H1 (cell line): ENCODE measurements at regions not wholly inside any gene's neighbourhood (a gene's known extent, or its start where the extent isn't known, plus 50 kb on each side); places are given as distances from the start of the nearest gene placed in this dataset.

Experiments used
- CTCF ChIA-PET: fragments of 300-600 bp; sonication (Branson Sonifier 250); formaldehyde crosslinking; loops from one replicate; lab custom pipeline; 2021; ENCODE audit not compliant: partially characterized antibody; lab: Charles Lee
- POLR2A ChIA-PET: fragments of 300-600 bp; sonication (Branson Sonifier 250); formaldehyde crosslinking; loops from one replicate; lab custom pipeline; 2021; ENCODE audit warnings: inconsistent platforms; ENCODE audit not compliant: partially characterized antibody; lab: Charles Lee
- DNase-seq, 2 experiments: peaks; one replicate each; pipeline versions ENCODE4 v3.0.0 to v3.0.0-alpha.2; 2010 to 2022; ENCODE audit warnings: low spot score in 2 of 2, low read depth in 1 of 2, mixed read lengths in 1 of 2
- FAIRE-seq: peaks from 2 replicates; lab custom pipeline; 2011; peaks lifted over from hg19 to GRCh38; lab: Jason Lieb, UNC
- H2AFZ ChIP-seq: 2 replicates; pipeline ENCODE4 v1.8.1; 2012; ENCODE audit warnings: low read length, inconsistent platforms
- H2AK5ac ChIP-seq: 2 replicates; pipeline ENCODE4 v1.6.1; 2013; ENCODE audit warnings: low read depth, low read length
- H2BK120ac ChIP-seq: replicated peaks from 2 replicates; pipeline ENCODE3; 2013; ENCODE audit warnings: low read depth, low read length, inconsistent platforms
- H2BK12ac ChIP-seq: 2 replicates; pipeline ENCODE4 v1.6.1; 2013; ENCODE audit warnings: low read depth, low read length
- H2BK15ac ChIP-seq: 2 replicates; pipeline ENCODE4 v1.6.1; 2013; ENCODE audit warnings: low read length
- H2BK20ac ChIP-seq: 2 replicates; pipeline ENCODE4 v1.6.1; 2013; ENCODE audit warnings: low read length
- H2BK5ac ChIP-seq: 2 replicates; pipeline ENCODE4 v1.6.1; 2013; ENCODE audit warnings: low read depth, low read length
- H3K14ac ChIP-seq: 2 replicates; pipeline ENCODE4 v1.6.1; 2013; ENCODE audit warnings: inconsistent platforms; ENCODE audit not compliant: insufficient read length
- H3K18ac ChIP-seq: 2 replicates; pipeline ENCODE4 v1.6.1; 2013; ENCODE audit warnings: low read length; ENCODE audit errors: extremely low read depth
- H3K23ac ChIP-seq: 2 replicates; pipeline ENCODE4 v1.6.1; 2013; ENCODE audit warnings: inconsistent platforms; ENCODE audit not compliant: insufficient read length
- H3K23me2 ChIP-seq: 2 replicates; pipeline ENCODE4 v1.6.1; 2013; ENCODE audit warnings: low read depth, low read length
- H3K27ac ChIP-seq: 2 replicates; pipeline ENCODE4 v1.6.1; 2011; ENCODE audit warnings: low read depth, low read length, inconsistent platforms
- H3K27me3 ChIP-seq, 4 experiments: replicated peaks in 1 of 4; 1 replicate in 1 of 4; 2 replicates in 3 of 4; pipeline versions ENCODE4 v1.6.1 to v1.8.1; 2011 to 2013; ENCODE audit warnings: low read length in 3 of 4, mild to moderate bottlenecking in 3 of 4, inconsistent platforms in 2 of 4, mixed read lengths in 2 of 4, moderate library complexity in 1 of 4; ENCODE audit not compliant: control insufficient read depth in 3 of 4, insufficient read depth in 3 of 4; ENCODE audit errors: extremely low read depth in 1 of 4
- H3K36me3 ChIP-seq, 4 experiments: 2 replicates each; pipeline versions ENCODE4 v1.6.1 to v1.8.1; 2011 to 2013; ENCODE audit warnings: mild to moderate bottlenecking in 4 of 4, low read length in 3 of 4, moderate library complexity in 2 of 4, control low read depth in 1 of 4, inconsistent platforms in 1 of 4; ENCODE audit not compliant: insufficient read depth in 4 of 4, control insufficient read depth in 2 of 4
- H3K4ac ChIP-seq: replicated peaks from 2 replicates; pipeline ENCODE3; 2013; ENCODE audit warnings: low read length, low read depth, mixed read lengths, inconsistent platforms; ENCODE audit not compliant: insufficient read length
- H3K4me1 ChIP-seq, 4 experiments: replicated peaks in 1 of 4; 1 replicate in 1 of 4; 2 replicates in 3 of 4; pipeline versions ENCODE4 v1.6.1 to v1.8.1; 2011 to 2013; ENCODE audit warnings: low read length in 3 of 4, inconsistent platforms in 2 of 4, mixed read lengths in 1 of 4; ENCODE audit not compliant: insufficient read depth in 4 of 4, control insufficient read depth in 3 of 4
- H3K4me2 ChIP-seq, 2 experiments: 2 replicates each; pipeline versions ENCODE4 v1.6.1 to v1.8.1; 2011 to 2013; ENCODE audit warnings: low read depth in 2 of 2, low read length in 2 of 2, control low read depth in 1 of 2, inconsistent platforms in 1 of 2, mild to moderate bottlenecking in 1 of 2; ENCODE audit not compliant: insufficient read depth in 1 of 2
- H3K4me3 ChIP-seq, 4 experiments: fragments of 200-600, 300-600 bp in 1 of 4; sonication (generic), shearing (Covaris generic), sonication (Bioruptor Twin) in 1 of 4; 2 replicates each; pipeline versions ENCODE4 v1.5.1 to v1.8.1; 2011 to 2016; ENCODE audit warnings: low read length in 4 of 4, low read depth in 3 of 4, control low read depth in 2 of 4, inconsistent platforms in 2 of 4, mild to moderate bottlenecking in 2 of 4, mixed read lengths in 1 of 4, moderate library complexity in 1 of 4; ENCODE audit not compliant: insufficient read depth in 2 of 4; ENCODE audit errors: extremely low read depth in 1 of 4
- H3K56ac ChIP-seq: replicated peaks from 2 replicates; pipeline ENCODE3; 2013; ENCODE audit warnings: low read depth, mild to moderate bottlenecking, mixed read lengths, low read length, inconsistent platforms; ENCODE audit not compliant: insufficient read length
- H3K79me1 ChIP-seq: 2 replicates; pipeline ENCODE4 v1.6.1; 2013; ENCODE audit warnings: low read depth, low read length, control low read depth
- H3K79me2 ChIP-seq, 2 experiments: 2 replicates each; pipeline versions ENCODE4 v1.6.1 to v1.8.1; 2012 to 2013; ENCODE audit warnings: low read length in 2 of 2, mild to moderate bottlenecking in 2 of 2, inconsistent platforms in 1 of 2; ENCODE audit not compliant: insufficient read depth in 2 of 2, control insufficient read depth in 1 of 2
- H3K9ac ChIP-seq, 4 experiments: replicated peaks in 1 of 4; 1 replicate in 1 of 4; 2 replicates in 3 of 4; pipeline versions ENCODE4 v1.6.1 to v1.8.1; 2011 to 2013; ENCODE audit warnings: low read depth in 3 of 4, low read length in 3 of 4, control low read depth in 2 of 4, mild to moderate bottlenecking in 2 of 4, moderate library complexity in 2 of 4, inconsistent platforms in 1 of 4; ENCODE audit errors: extremely low read depth in 1 of 4
- H3K9me3 ChIP-seq, 2 experiments: 2 replicates each; pipeline versions ENCODE4 v1.6.1 to v1.8.1; 2012 to 2013; ENCODE audit warnings: mild to moderate bottlenecking in 2 of 2, moderate library complexity in 2 of 2, control low read depth in 1 of 2, inconsistent platforms in 1 of 2, low read depth in 1 of 2, low read length in 1 of 2, mixed read lengths in 1 of 2; ENCODE audit not compliant: insufficient read depth in 2 of 2
- H4K20me1 ChIP-seq, 2 experiments: replicated peaks in 1 of 2; 2 replicates each; pipeline versions ENCODE3 to v1.8.1; 2011 to 2013; ENCODE audit warnings: inconsistent platforms in 2 of 2, low read length in 2 of 2, mild to moderate bottlenecking in 1 of 2; ENCODE audit not compliant: insufficient read depth in 2 of 2, control insufficient read depth in 1 of 2
- H4K5ac ChIP-seq: 2 replicates; pipeline ENCODE4 v1.6.1; 2013; ENCODE audit warnings: low read length, low read depth, mixed read lengths, inconsistent platforms; ENCODE audit not compliant: insufficient read length
- H4K8ac ChIP-seq: 2 replicates; pipeline ENCODE4 v1.8.0; 2013; ENCODE audit warnings: mild to moderate bottlenecking, moderate library complexity, low read length, inconsistent platforms; ENCODE audit not compliant: insufficient read depth; ENCODE audit errors: extremely low read depth
- H4K91ac ChIP-seq: replicated peaks from 2 replicates; pipeline ENCODE3; 2013; ENCODE audit warnings: low read length, mixed read lengths, inconsistent platforms; ENCODE audit not compliant: insufficient read length
- BCL11A ChIP-seq, 2 experiments: IDR thresholded peaks; one replicate each; pipeline ENCODE4 v1.6.1; 2011; ENCODE audit warnings: low read depth in 2 of 2, low read length in 2 of 2, mild to moderate bottlenecking in 2 of 2
- EP300 ChIP-seq, 2 experiments: IDR thresholded peaks; 1 replicate in 1 of 2; 2 replicates in 1 of 2; pipeline ENCODE4 v1.6.1; 2011 to 2012; ENCODE audit warnings: low read depth in 2 of 2, low read length in 2 of 2, mild to moderate bottlenecking in 2 of 2, borderline replicate concordance in 1 of 2, inconsistent platforms in 1 of 2, moderate library complexity in 1 of 2
- JUND ChIP-seq: IDR thresholded peaks from 2 replicates; pipeline ENCODE4 v1.6.1; 2011; ENCODE audit warnings: mild to moderate bottlenecking, improper control_type of control experiment, low read length
- KDM1A ChIP-seq: fragments of 200-600, 300-600 bp; sonication (generic); IDR thresholded peaks from 2 replicates; pipeline ENCODE4 v1.7.1; 2016; ENCODE audit warnings: mild to moderate bottlenecking, low read length, borderline replicate concordance
- POLR2A ChIP-seq, 2 experiments: IDR thresholded peaks; 1 replicate in 1 of 2; 2 replicates in 1 of 2; pipeline ENCODE4 v1.6.1; 2011; ENCODE audit warnings: low read depth in 2 of 2, low read length in 2 of 2, mild to moderate bottlenecking in 2 of 2; ENCODE audit errors: control extremely low read depth in 1 of 2
- WGBS, 2 experiments: shearing (Covaris generic) in 1 of 2; methylation state at CpG; one replicate each; pipeline versions ENCODE4 v1.1.6 to v1.1.7; 2013 to 2015; ENCODE audit warnings: low lambda C conversion rate in 2 of 2, mixed read lengths in 2 of 2, inconsistent platforms in 1 of 2, low coverage in 1 of 2, missing lambda C conversion rate in 1 of 2; ENCODE audit not compliant: insufficient replicate concordance in 2 of 2, insufficient coverage in 1 of 2, insufficient read length in 1 of 2; ENCODE audit errors: extremely low coverage in 1 of 2, missing lambda C conversion rate in 1 of 2; 5-methylcytosine and 5-hydroxymethylcytosine counted together

DNA sequence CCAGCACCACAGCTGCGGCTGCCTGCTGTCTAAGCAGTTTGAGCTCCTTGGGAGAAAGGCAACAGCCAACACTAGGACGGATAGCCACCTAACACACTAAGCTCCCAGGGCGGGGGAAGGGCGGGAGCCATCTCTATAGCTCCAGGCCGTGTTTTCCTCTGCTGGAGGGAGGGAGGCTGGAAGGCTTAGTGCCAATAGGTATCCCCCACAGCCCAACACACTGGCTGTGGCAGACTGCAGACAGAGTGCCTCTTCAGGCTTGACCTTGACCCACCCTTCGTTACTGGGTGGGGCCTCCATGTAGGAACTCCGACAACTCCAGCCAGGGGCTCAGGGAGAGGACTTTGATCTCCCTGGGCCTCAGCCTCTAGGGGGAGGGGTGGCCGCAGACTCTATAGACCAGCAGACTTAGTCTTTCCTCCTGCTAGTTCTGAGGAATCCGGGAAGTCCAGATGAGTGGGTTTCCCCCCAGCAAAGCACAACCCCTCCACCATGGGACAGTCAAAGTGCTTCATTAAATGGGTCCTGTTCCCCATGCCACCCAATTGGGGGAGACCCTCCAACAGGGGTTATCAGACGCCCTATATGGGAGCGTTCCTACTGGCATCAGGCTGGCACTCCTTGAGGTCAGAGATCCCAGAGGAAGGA is 314.4 kb upstream of the MKI67 start:
- CTCF ChIA-PET, result interaction anchor here (0.8 to 1.8 kb wide), 3 partner anchors 11 to 172 kb away, joined by 3 to 4 read pairs (median 3); no protein-coding TSS in a partner anchor
- no peak overlapping the region for H2BK120ac ChIP-seq
- DNase-seq, result peak in 1 of 2 experiments; percentile 47

More for the DNA sequence above, 314.4 kb upstream of the MKI67 start:
- H3K4ac ChIP-seq, result peak overlapping the region; percentile 53
- WGBS, 2 experiments, result 93% methylated on average over 11 of the region's 11 CpGs; no CpG with 5 or more reads in 1 of the 2 experiments
- no peaks in the 10 kb centered on the region for H3K79me2 ChIP-seq
- TF ChIP-seq KDM1A (no peak), JUND (no peak), BCL11A (IDR thresholded peaks at IDR 0.05; ENCODE audit: low read depth in 2 of 2, low read length in 2 of 2) (no peak), EP300 (IDR thresholded peaks at IDR 0.05; ENCODE audit: borderline replicate concordance in 1 of 2, low read depth in 2 of 2, low read length in 2 of 2) (no peak), POLR2A (IDR thresholded peaks at IDR 0.05; ENCODE audit: control extremely low read depth in 1 of 2, low read depth in 2 of 2, low read length in 2 of 2) (no peak)
- TF ChIP-seq, all 59 proteins: peak for 0
- Histone ChIP-seq H3K4me3 (no peak overlapping the region), H3K56ac (no peak overlapping the region), H3K18ac (peak overlapping the region; percentile 64), H2BK20ac (no peak overlapping the region), H2BK5ac (no peak overlapping the region; the same call in 1 of the 2 replicates), H3K36me3 (no peaks in the 10 kb centered on the region), H3K9me3 (no peaks in the 10 kb centered on the region), H3K4me1 (peaks cover 3 to 10% (median 7%) of the 10 kb centered on the region in 4 experiments), H4K5ac (no peak overlapping the region), H4K20me1 (peaks cover 0 to 7% of the 10 kb centered on the region in 2 experiments), H4K91ac (no peak overlapping the region), H3K4me2 (peak overlapping the region; percentile 24 to 29; a peak in 1 of 4 replicates), H2BK15ac (no peak overlapping the region), H3K27ac (no peak overlapping the region), H2BK12ac (no peak overlapping the region), H3K9ac (no peak overlapping the region), H3K79me1 (no peaks in the 10 kb centered on the region), H4K8ac (no peak overlapping the region), H3K27me3 (no peaks in the 10 kb centered on the region; a peak in 1 of 7 replicates), H3K23ac (no peak overlapping the region), H3K14ac (no peak overlapping the region), H2AFZ (peak overlapping the region; percentile 77; the same call in 1 of the 2 replicates), H2AK5ac (no peak overlapping the region), H3K23me2 (peaks cover 5% of the 10 kb centered on the region)
- no peak for FAIRE-seq
- POLR2A ChIA-PET, result no interaction called here
